NCI-H2227 treated with DMSO at 0.1 percent for 48 hours (cell line): ENCODE measurements at regions not wholly inside any gene's neighbourhood (a gene's known extent, or its start where the extent isn't known, plus 50 kb on each side); places are given as distances from the start of the nearest gene placed in this dataset.
"Not testable (repeated sequence)": the region's sequence is repeated elsewhere in the genome, so short reads cannot be mapped to it uniquely, and the experiment has no call there.

ENCODE experiments used
- DNase-seq: peaks from one replicate; lab custom pipeline; 2025; lab: John Stamatoyannopoulos, UW

DNA sequence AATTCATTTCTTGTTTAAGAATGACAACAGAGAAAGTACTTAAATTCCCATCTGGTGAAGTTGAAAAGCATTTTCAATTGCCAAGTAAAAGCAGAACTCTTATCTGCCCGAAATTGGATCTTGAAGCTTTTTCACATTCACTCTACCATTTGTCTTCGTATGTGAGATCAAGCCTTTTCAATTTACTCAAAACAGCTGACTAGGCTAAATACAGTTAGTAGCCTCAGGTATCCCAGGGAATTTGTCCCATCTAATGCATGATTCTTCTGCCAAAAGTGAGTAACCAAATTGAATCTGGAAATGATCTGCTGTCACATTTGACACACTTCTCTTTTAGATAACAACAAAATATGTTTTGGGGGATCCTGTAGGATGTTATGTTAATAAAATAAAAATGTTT lies 596.8 kb upstream of the HS3ST5 start:
- no peak for DNase-seq

DNA sequence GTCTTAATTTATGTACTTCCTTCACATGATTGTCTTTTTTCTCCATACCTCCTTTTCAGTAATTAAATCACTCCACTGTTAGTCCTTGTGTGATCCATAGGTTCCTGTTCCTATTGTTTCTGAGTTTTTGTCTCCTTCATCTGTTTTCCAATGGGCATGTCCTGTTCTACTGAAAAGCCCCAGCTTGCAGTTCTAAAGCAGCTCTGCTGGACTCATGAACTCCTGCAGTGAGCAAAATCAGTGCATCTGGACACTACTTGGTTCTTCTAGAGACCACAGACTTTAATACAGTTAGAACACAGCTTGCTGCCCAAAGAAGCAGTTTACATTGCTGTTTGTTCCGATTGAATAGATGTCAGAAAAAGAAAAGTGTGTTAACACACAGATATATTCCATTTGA lies 593.3 kb upstream of the HS3ST5 start:
- no peak for DNase-seq

DNA sequence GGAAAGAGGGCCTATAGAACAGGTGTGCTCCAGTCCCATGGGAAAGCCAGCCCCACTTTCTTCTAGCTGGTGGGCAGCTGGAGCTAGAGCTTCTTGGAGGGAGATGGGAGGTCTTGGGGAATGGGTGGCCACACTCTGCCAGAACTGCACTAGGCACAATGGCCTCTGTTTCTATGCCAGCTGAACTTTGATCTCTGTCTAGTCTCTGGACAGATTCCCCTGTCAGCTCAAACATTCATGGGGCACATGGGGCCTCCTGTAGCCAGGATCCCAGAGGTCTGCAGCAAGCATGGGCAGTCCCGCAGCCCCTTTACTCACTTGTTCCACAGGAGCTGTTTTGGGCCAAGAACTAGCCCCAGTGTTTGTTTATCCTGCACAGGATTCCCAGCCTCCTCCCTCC lies 591.3 kb upstream of the HS3ST5 start:
- no peak for DNase-seq

DNA sequence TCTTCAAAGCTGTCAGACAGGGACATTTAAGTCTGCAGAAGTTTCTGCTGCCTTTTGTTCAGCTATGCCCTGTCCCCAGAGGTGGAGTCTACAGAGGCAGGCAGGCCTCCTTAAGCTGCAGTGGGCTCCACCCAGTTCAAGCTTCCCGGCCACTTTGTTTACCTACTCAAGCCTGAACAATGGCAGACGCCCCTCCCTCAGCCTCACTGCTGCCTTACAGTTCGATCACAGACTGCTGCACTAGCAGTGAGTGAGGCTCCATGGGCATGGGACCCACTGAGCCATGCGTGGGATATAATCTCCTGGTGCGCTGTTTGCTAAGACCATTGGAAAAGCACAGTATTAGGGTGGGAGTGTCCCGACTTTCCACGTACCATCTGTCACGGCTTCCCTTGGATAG lies 585.9 kb upstream of the HS3ST5 start:
- DNase-seq, result not testable (repeated sequence)

DNA sequence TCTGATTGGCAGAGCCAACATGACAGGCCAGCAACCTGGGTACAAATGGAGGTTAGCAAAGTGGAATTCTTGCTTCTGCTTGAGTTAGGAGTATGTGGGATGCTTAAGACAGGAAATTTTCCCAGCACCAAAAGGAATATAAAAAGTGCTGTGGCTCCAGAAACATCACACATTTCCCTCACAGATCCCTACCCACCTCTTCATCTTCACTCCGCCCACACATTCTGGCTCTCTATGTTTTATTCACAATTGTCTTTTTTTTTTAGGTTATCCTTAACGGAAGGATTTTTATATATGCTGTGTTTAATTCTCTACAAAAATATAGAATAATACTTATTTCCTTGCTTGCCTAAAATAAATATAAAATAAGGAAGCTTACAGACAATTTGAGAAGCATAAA lies 563.3 kb upstream of the HS3ST5 start:
- no peak for DNase-seq

DNA sequence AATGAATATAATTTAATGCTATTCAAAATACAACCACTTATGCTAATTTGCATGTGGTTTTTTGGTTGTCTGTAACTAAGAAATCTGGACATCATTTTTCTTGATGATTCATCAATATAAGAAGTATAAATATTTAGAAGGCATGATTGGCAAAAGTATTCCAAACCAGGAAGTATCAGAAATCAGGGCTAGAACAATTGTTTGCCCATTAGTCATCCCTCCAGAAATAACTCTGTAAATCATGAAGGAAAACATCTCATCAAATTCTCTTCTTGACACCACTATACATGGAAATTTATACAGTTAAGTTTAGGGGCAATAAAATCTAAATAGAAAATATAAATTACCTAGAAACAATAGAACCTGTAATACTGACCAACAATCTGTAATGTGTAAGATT lies 554.7 kb upstream of the HS3ST5 start:
- no peak for DNase-seq

DNA sequence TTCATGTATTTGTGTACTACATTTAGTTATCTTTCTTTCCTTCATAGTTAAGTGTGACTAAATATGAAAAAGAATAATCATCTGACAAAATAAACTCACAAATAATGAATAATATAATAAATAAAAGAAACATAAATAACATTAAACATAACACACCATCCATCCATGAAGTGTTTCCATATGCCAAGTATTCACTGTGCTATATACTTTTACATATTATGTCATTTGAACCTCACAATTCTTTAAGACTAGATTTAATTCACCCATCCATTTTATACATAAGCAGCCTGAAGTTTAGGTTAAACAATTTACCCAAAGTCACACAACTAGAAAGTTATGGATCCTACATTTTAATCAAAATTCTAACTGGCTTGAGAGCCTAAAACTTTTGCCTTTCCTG lies 549.4 kb upstream of the HS3ST5 start:
- no peak for DNase-seq

DNA sequence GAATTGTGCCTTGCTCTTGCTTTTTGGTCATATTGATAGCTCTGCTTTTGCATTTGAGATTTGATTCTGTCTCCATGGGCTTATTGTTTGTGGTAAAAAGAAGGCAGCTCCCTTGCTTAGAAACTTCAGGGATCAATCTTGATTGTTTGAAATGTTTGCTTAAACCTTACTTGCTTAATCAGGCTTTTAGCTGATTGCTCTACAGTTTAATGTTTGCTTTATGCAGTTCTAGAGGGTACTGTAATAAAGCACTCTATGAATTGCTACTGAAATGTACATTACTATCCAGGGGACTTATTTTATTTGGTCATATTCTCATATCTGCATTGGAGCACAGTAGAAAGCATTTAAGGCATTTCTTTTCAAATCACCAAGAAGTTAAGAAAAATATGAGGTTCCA lies 545.4 kb upstream of the HS3ST5 start:
- DNase-seq, result no peak

DNA sequence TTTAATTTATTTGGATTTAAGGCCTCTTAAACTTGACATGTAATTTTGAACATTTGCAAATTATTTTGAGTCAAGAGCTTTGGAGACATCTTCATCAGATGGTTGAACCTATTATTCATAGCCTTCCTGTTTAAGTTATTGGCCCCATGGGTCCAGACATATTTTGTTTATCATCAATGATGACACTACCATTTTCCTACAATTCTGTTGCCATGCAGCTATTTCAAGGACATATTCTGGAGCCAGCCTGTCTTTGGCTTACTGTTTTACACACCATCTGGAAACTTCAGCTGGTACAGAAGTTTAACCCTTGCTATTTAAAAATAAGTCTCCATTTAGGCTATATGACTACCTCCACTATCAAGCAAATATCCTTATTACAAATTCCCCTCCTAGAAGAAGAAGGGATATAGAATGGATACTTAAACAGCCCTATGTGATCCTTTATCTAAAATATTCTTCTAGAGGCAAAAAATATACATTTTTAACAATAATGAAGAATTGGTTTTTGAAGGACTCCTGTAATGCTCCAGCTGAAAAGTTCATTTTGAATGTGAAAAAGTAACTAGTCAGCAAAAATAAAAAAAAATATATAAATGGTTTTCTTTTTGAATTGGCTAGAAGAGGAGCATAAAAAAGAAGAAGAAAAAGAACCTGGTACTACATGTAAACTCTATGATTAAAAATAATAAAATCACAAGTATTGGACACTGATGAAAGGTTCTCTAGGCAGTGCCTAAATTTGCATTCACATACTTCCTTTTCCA lies 544.0 kb upstream of the HS3ST5 start:
- DNase-seq, result no peak

DNA sequence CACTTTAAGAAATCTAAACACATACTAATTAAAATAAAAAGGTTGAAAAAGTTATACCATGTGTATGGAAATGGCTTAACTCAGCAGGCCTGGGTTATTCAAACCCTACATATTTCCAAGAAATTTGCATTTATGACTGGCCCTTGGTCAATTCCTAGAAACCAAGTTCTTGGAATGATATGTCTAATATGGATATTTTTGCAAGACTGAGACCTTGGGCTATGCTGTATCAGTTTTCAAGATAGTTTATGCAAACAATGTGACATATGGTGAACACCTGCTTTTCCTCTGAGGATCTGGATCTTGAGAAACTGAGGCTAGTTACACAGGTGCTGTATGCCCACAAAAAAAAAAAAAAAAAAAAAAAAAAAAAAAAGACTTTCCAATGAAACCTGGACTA lies 536.9 kb upstream of the HS3ST5 start:
- no peak for DNase-seq

DNA sequence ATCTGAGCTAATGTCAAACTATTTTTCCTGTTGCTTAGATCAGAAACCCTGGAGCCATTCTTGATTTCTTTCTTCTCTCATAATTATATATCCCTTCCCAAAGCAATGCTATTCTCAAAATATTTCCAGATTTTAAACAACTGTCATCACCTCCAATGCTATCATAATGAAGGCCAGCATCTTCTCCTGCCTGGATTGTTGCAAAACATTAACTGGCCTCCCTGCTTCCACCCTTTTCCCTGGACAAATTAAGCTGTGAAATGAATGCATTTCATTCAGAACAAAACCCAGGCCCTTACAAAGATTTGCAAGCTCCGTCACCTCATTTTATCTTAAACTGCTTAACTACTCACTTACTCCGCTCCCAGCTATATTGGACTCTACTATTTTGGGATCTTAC lies 535.3 kb upstream of the HS3ST5 start:
- no peak for DNase-seq

DNA sequence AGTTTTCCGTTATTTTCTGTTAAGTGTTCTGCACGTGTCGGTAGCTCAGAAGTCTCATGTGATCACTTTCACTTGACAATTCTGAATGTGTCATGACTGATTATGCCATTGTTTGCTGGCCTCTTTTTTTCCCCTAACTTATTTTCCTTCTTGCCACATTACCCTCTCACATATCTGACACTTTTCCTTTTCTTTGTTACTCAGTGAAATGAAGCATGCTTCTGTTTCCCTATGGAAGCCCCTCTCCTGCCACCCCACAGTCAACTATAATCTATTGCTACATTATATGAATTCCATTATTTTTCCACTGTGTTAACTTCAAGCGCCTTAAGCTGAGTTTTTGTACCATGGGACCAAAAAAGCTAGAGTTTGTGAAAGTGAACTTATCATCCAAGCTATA lies 531.6 kb upstream of the HS3ST5 start:
- DNase-seq, result no peak

DNA sequence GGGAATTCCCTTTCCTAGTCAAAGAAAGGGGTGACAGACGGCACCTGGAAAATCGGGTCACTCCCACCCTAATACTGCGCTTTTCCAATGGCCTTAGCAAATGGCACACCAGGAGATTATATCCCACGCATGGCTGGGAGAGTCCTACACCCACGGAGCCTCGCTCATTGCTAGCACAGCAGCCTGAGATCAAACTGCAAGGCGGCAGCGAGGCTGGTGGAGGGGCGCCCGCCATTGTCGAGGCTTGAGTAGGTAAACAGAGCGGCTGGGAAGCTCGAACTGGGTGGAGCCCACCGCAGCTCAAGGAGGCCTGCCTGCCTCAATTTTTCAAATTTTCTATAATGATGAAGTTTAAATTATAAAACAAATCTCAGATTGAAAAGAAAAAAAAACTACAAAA lies 522.7 kb upstream of the HS3ST5 start:
- not testable (repeated sequence) for DNase-seq

DNA sequence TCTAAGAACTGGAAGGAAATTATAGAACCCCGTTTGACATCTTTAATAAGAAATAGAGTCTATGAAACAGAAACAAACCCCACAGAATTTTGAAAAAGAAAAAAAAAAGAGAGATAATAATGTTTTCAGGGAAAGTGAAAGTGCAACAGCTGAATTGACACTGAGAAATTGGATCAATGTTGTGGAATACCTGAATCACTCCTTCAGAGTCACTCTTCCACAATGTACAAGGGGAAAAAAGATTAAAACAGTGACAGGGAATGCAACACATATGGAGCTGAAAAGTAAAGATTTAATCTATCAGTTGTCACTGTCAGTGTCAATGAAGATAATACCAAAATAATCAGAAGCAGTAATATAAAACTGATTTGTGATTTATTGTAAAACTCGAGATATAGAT lies 520.8 kb upstream of the HS3ST5 start:
- no peak for DNase-seq

DNA sequence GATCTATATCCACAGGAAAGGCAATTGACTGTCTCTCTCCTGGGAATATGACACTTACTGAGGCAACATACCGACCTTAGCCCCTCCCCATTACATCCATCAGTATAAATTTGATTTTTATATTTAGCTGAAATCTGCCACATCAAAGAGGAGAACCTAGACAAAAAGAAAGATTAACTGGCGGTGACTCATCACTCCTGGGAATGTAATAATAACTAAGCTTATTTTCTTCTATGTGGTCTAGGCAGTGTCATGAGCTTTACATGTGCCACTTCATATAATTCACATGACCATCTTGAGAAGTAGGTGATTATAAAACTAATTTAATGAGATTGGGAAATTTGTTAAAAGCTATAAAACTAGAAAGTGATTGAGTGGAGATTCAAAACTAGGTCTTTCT lies 520.0 kb upstream of the HS3ST5 start:
- DNase-seq, result no peak

DNA sequence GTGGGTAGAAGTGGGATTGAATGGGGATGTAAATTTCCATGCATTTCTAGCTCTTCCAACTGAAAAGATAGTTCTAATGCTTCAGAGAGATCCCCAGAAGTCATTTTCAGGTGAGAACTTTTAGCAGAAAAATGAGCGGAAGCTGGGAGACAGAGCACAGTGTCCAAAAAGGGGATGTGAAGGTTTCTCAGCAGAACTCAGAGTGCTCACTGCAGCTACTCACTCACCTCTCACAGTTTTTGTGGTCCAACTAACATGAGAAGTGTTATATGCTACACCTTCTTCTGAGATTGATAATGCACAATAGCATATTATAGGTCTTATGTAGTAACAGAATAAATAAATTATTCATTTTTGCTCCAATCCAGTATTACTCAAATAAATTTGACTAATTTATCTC lies 519.2 kb upstream of the HS3ST5 start:
- DNase-seq, result no peak

DNA sequence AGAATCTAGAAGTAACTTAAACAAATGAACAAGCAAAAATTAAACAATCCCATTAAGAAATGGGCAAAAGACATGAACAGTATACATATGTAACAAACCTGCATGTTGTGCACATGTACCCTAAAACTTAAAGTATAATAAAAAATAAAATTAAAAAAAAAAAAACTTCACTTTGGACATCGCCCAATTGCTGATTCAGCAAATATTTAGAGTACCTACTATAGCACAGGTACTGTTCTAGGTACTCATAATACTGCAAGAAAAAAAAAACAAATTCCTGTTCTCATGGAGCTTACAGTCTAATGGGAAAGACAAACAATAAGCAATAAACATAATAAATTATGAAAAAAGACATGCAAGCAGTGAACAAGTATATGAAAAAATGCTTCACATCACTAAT lies 501.5 kb upstream of the HS3ST5 start:
- no peak for DNase-seq

DNA sequence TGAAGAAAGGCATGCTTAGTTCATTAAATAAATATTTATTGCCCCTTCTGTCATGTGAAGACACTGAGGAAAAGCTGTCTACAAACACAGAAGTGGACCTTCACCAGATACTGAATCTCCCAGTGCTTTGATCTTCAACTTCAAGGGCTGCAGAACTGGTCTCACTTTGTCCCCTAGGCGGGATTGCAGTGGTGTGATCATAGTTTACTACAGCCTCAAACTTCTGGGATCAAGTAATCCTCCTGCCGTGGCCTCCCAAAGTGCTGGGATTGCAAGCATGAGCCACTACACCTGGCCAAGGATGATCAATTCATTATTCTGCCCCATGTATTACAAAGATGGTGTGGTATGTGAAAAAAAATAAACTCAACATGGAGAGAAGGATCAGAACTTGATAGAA lies 496.2 kb upstream of the HS3ST5 start:
- DNase-seq, result no peak

DNA sequence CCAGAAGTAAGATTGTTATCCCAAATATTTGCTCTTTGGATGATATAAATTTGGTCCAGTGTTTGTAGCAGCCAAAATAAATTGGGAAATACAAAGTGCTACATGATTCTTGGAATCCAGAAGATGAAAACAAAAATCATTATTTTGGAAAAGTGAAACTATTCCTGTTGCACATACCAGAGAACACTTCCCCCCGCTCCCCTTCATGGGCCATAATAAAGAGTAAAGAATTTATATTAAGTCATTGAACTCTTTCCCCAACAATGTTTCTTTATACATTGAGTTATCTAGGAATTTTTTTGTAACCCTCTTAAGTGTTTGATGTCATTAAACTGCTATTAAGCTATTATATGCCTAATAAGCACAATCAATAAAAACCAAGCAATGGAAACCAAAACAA lies 490.4 kb upstream of the HS3ST5 start:
- no peak for DNase-seq

DNA sequence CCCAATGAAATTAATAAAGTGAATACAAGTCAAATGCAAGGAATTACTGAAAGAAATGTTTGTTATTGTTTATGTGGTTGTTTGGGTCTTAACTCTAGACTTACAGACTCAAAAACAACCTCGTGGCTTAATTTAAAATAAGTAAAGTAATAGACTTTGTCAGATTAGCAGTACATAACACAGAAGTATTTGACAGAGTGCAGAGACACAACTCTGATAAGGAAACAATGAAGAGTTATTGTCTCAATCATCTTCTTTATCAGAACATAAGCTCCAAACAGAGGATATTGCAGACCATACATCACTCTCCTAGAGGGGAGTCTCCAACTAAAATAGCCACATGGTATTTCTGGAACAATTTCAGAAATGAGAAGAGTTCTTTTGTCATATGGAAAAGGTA lies 487.7 kb upstream of the HS3ST5 start:
- no peak for DNase-seq

DNA sequence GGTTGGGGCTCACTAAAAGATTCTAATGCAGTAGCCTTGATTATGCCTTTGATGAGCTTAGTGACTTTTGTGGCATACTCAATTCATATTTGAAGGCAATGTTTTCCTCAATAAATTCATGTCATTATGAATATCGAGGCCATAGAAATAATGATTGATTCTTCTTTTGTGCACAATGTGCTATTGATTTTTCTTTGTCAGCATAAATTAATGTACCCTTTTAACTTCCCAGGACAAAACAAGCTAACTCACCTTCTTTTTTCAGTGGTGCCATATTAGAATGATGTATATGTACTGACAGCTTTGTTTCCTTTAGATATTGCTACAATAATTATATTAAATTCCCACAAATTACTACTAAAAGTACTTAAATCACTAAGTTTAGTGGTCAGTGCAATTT lies 484.3 kb upstream of the HS3ST5 start:
- DNase-seq, result no peak

DNA sequence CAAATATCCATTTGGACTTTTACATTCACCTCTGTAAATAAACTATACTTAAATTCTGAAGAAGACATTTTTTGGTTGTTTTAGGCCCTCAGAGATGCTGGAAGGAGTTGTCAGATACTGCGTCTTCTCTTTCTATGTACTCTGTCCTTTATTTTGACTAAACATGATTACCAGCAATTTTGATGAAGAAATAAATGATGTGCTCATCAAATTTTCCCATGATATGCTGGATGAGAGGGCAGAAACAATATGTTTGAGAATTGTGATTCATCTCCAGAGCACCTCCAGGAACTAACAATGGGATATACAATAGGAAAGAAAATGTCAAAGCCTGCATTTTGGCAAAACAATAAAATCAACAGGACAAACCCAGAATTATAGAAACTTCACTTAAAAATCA lies 481.6 kb upstream of the HS3ST5 start:
- DNase-seq, result no peak

DNA sequence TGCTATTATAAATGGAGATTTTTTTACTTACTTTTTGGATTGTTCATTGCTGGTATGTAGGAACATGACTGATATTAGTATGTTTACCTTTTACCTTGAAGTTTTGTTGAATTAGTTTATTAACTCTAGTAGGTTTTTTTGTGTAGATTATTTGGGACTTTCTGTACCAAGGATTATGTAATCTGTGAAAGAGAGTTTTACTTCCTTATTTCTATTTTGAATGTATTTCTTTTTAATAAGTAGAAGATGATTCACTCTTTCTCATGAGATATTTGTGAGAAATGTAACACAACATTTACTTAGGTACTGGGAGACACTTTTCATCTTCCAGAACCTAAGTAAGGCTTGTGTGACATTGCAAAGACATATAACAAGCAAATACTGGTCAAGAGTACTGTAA lies 473.9 kb upstream of the HS3ST5 start:
- no peak for DNase-seq

DNA sequence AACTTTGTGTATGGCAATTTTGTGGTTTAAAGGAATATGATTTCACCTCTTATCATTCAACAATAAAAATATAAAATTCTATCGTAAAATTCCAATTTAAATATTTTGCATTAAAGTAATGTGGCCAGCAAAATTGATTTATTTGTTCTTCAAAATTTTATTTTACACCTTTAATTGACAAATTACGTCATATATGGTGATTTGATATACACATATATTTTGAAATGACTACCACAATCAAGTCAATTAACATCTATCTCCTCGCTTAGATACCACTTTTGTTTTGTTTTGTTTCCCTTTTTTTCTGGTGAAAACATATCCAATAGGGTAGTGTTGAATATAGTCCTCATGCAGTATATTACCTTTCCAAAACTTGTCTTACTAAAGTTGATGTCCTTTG lies 467.6 kb upstream of the HS3ST5 start:
- no peak for DNase-seq

DNA sequence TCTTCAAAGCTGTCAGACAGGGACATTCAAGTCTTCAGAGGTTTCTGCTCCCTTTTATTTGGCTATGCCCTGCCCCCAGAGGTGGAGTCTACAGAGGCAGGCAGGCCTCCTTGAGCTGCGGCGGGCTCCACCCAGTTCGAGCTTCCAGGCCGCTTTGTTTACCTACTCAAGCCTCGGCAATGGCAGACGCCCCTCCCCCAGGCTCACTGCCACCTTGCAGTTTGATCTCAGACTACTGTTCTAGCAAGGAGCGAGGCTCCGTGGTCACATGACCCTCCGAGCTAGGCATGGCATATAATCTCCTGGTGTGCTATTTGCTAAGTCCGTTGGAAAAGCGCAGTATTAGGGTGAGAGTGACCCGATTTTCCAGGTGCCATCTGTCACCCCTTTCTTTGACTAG lies 462.6 kb upstream of the HS3ST5 start:
- not testable (repeated sequence) for DNase-seq
